ENCODE measurements at regions not wholly inside any gene's neighbourhood (a gene's known extent, or its start where the extent isn't known, plus 50 kb on each side); places are given as distances from the start of the nearest gene placed in this dataset.
A peak's percentile ranks its signal among the peaks of the same experiment; 100 is the strongest.

- no peaks in the 10 kb centered on the region for H3K9me3 Mint-ChIP-seq
- no peak for ATAC-seq
Observed at GRCh38 chr12:124188084-124188483, 106.8 kb upstream of the RFLNA start.

GRCh38 chr12:124188561-124189405 is 106.1 kb upstream of the RFLNA start:
- H3K27ac Mint-ChIP-seq, result no peak overlapping the region
- H3K9me3 Mint-ChIP-seq, result peaks cover 0 to 4% of the 10 kb centered on the region in 2 donors
- ATAC-seq, result no peak
- DNase-seq (ENCODE audit: low spot score in 2 of 2), result no peak
- no peaks in the 10 kb centered on the region for H3K36me3 Mint-ChIP-seq

More at GRCh38 chr12:124188084-124188483, 106.8 kb upstream of the RFLNA start:
- Mint-ChIP-seq H3K36me3 (no peaks in the 10 kb centered on the region), H3K27ac (no peak overlapping the region)
- DNase-seq (ENCODE audit: low spot score in 2 of 2), result no peak

GRCh38 chr12:124190312-124191023 is 104.4 kb upstream of the RFLNA start:
- DNase-seq (ENCODE audit: low spot score in 2 of 2), result no peak
- H3K27ac Mint-ChIP-seq, result peak overlapping the region in 1 of 2 donors; percentile 16
- no peaks in the 10 kb centered on the region for H3K36me3 Mint-ChIP-seq
- ATAC-seq, result peak in 1 of 2 donors; percentile 72
- H3K9me3 Mint-ChIP-seq, result peaks cover 0 to 4% of the 10 kb centered on the region in 2 donors

- peak in 1 of 2 donors; percentile 5 for DNase-seq (ENCODE audit: low spot score in 2 of 2)
- Mint-ChIP-seq H3K9me3 (peaks cover 0 to 4% of the 10 kb centered on the region in 2 donors), H3K27ac (peak overlapping the region in 1 of 2 donors; percentile 16), H3K36me3 (no peaks in the 10 kb centered on the region)
- ATAC-seq, result peak; percentile 48 to 82
Observed at GRCh38 chr12:124191024-124191359, 103.9 kb upstream of the RFLNA start.

- Mint-ChIP-seq H3K36me3 (peaks cover 0 to under 1% of the 10 kb centered on the region in 2 donors), H3K27ac (no peak overlapping the region), H3K9me3 (peaks cover under 1 to 12% of the 10 kb centered on the region in 2 donors)
- DNase-seq (ENCODE audit: low spot score in 2 of 2), result no peak
- ATAC-seq, result no peak
Observed at GRCh38 chr12:124191966-124192365, 102.9 kb upstream of the RFLNA start.

- DNase-seq (ENCODE audit: low spot score in 2 of 2), result no peak
- Mint-ChIP-seq H3K36me3 (peaks cover 0 to 6% of the 10 kb centered on the region in 2 donors), H3K27ac (no peak overlapping the region), H3K9me3 (peaks cover 6 to 17% of the 10 kb centered on the region in 2 donors)
- ATAC-seq, result no peak
Observed at GRCh38 chr12:124194264-124194892, 100.5 kb upstream of the RFLNA start.

GRCh38 chr12:124194893-124195566 is 99.9 kb upstream of the RFLNA start:
- DNase-seq (ENCODE audit: low spot score in 2 of 2) (no peak), ATAC-seq (no peak)
- no peak overlapping the region for H3K27ac Mint-ChIP-seq
- H3K9me3 Mint-ChIP-seq, result peaks cover 6 to 17% of the 10 kb centered on the region in 2 donors
- H3K36me3 Mint-ChIP-seq, result peaks cover 0 to 6% of the 10 kb centered on the region in 2 donors

- DNase-seq (ENCODE audit: low spot score in 2 of 2) (no peak), ATAC-seq (no peak)
- Mint-ChIP-seq H3K36me3 (peaks cover 0 to 6% of the 10 kb centered on the region in 2 donors), H3K27ac (no peak overlapping the region), H3K9me3 (peaks cover 6 to 17% of the 10 kb centered on the region in 2 donors)
Observed at GRCh38 chr12:124195567-124195942, 99.3 kb upstream of the RFLNA start.

GRCh38 chr12:124196236-124196635 is 98.7 kb upstream of the RFLNA start:
- Mint-ChIP-seq H3K36me3 (peaks cover 2 to 6% of the 10 kb centered on the region in 2 donors), H3K9me3 (peaks cover 6 to 20% of the 10 kb centered on the region in 2 donors), H3K27ac (no peak overlapping the region)
- DNase-seq (ENCODE audit: low spot score in 2 of 2), result no peak
- ATAC-seq, result no peak

GRCh38 chr12:124201248-124201647 is 93.6 kb upstream of the RFLNA start:
- Mint-ChIP-seq H3K36me3 (peaks cover 8 to 9% of the 10 kb centered on the region in 2 donors), H3K9me3 (peaks cover 10 to 21% of the 10 kb centered on the region in 2 donors)

GRCh38 chr12:124203176-124203575 is 91.7 kb upstream of the RFLNA start:
- DNase-seq (ENCODE audit: low spot score in 2 of 2), result no peak
- no peak for ATAC-seq
- Mint-ChIP-seq H3K9me3 (peaks cover 7 to 12% of the 10 kb centered on the region in 2 donors), H3K36me3 (peaks cover 7 to 8% of the 10 kb centered on the region in 2 donors), H3K27ac (no peak overlapping the region)

More at GRCh38 chr12:124201248-124201647, 93.6 kb upstream of the RFLNA start:
- DNase-seq (ENCODE audit: low spot score in 2 of 2) (no peak), ATAC-seq (no peak)
- no peak overlapping the region for H3K27ac Mint-ChIP-seq

- no peak overlapping the region for H3K27ac Mint-ChIP-seq
Observed at GRCh38 chr12:124205405-124205804, 89.5 kb upstream of the RFLNA start.

GRCh38 chr12:124207049-124207448 is 87.8 kb upstream of the RFLNA start:
- no peak for ATAC-seq
- peaks cover 5 to 7% of the 10 kb centered on the region in 2 donors for H3K9me3 Mint-ChIP-seq

More at GRCh38 chr12:124205405-124205804, 89.5 kb upstream of the RFLNA start:
- peaks cover 7 to 8% of the 10 kb centered on the region in 2 donors for H3K36me3 Mint-ChIP-seq
- ATAC-seq (no peak), DNase-seq (ENCODE audit: low spot score in 2 of 2) (no peak)
- H3K9me3 Mint-ChIP-seq, result peaks cover 7 to 12% of the 10 kb centered on the region in 2 donors

GRCh38 chr12:124207617-124208016 is 87.3 kb upstream of the RFLNA start:
- Mint-ChIP-seq H3K36me3 (peaks cover 0 to 7% of the 10 kb centered on the region in 2 donors), H3K27ac (no peak overlapping the region), H3K9me3 (peaks cover 5 to 7% of the 10 kb centered on the region in 2 donors)
- no peak for ATAC-seq
- DNase-seq (ENCODE audit: low spot score in 2 of 2), result no peak

More at GRCh38 chr12:124207049-124207448, 87.8 kb upstream of the RFLNA start:
- Mint-ChIP-seq H3K27ac (no peak overlapping the region), H3K36me3 (peaks cover 0 to 7% of the 10 kb centered on the region in 2 donors)
- no peak for DNase-seq (ENCODE audit: low spot score in 2 of 2)

GRCh38 chr12:124208489-124208888 is 86.4 kb upstream of the RFLNA start:
- no peak for DNase-seq (ENCODE audit: low spot score in 2 of 2)
- peaks cover 3 to 12% of the 10 kb centered on the region in 2 donors for H3K36me3 Mint-ChIP-seq
- ATAC-seq, result no peak
- H3K27ac Mint-ChIP-seq, result no peak overlapping the region
- peaks cover 7 to 10% of the 10 kb centered on the region in 2 donors for H3K9me3 Mint-ChIP-seq

GRCh38 chr12:124210991-124211577 is 83.8 kb upstream of the RFLNA start:
- Mint-ChIP-seq H3K9me3 (peaks cover 11 to 24% of the 10 kb centered on the region in 2 donors), H3K27ac (no peak overlapping the region), H3K36me3 (peaks cover 19 to 20% of the 10 kb centered on the region in 2 donors)
- no peak for DNase-seq (ENCODE audit: low spot score in 2 of 2)
- ATAC-seq, result no peak
